HCEC 1CT (cell line): ENCODE measurements at regions not wholly inside any gene's neighbourhood (a gene's known extent, or its start where the extent isn't known, plus 50 kb on each side); places are given as distances from the start of the nearest gene placed in this dataset.

Experiments
- DNase-seq: peaks from one replicate; pipeline ENCODE4 v3.0.0-alpha.2; 2017

GRCh38 chrX:22666441-22666840, 333.3 kb upstream of the DDX53 start:
- DNase-seq = peak; percentile 12

DNA sequence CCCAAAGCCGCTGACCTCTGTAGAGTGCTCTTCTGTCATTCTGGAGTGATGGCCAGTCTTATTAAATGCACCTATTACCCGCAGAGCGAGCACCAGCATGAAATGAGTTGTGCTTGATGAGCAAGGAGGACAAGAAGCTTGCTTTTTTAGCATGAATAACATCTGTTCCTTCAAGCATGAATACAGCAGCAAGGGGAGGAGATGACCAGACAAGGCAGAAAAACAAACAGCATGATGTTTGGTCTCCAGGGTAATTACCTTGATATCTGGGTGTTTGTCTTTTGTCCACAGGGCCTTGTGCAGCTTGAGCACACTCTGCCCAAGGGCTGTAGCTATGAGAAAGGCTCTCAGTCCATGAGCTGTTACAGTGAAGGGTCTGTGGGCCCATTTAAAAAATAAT, 324.8 kb upstream of the DDX53 start:
- DNase-seq = no peak

DNA sequence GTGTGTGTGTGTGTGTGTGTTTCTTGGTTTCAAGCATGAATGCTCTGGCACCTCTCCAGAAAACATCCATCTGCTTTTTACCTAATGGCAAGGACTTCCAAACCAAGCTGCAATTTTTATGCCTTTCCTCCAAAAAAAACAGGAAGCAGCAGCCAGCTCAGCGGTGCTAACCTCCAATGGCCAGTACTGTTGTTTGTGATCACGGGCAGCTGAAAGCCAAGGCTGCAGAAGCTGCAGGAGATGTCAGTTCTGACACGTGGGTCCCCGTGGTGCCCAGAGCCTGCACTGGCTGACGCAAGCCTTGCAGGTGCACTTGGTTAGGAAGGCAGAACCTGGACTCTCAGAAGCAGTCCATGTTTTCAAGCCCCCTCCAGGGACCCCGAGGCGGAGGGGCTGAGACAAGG, 313.6 kb upstream of the DDX53 start:
- no peak for DNase-seq

GRCh38 chrX:22689290-22689689, 310.5 kb upstream of the DDX53 start:
- peak; percentile 38 for DNase-seq

GRCh38 chrX:22690116-22690515, 309.6 kb upstream of the DDX53 start:
- DNase-seq = peak; percentile 49

DNA sequence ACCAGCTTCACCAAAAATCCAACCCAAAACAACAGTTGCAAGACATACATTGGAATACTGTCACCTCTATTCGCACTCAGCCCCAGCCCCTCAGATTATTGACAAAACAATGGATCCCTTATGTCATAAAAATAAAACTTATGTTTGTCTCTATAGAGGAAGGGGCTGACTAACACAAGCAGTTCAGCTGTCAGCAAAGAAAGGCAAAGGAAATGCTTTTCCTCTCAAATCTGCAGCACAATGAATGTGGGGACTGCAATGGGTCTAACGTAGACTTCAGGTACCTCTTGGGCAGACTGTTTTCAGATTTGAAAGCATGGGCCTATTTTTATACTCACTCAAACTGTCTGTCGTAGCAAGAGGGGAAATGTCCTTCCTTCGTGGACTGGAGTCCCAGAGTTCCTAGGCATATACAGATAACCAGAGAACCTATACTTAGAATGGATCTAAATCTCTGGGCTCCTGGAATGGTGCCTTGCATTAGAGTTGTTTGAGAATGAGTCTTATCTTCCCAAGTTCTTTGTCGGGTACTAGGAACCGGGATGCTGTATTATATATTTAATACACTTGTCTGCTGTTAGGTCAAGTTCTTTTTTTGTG, 307.7 kb upstream of the DDX53 start:
- DNase-seq = no peak

GRCh38 chrX:22698151-22698550, 301.6 kb upstream of the DDX53 start:
- no peak for DNase-seq

GRCh38 chrX:22699581-22700091, 300.1 kb upstream of the DDX53 start:
- DNase-seq = peak; percentile 78

GRCh38 chrX:22712942-22713341, 286.8 kb upstream of the DDX53 start:
- no peak for DNase-seq

GRCh38 chrX:22730542-22730941, 269.2 kb upstream of the DDX53 start:
- DNase-seq = no peak

- DNase-seq = no peak
Observed at GRCh38 chrX:22737541-22737940, 262.2 kb upstream of the DDX53 start.

DNA sequence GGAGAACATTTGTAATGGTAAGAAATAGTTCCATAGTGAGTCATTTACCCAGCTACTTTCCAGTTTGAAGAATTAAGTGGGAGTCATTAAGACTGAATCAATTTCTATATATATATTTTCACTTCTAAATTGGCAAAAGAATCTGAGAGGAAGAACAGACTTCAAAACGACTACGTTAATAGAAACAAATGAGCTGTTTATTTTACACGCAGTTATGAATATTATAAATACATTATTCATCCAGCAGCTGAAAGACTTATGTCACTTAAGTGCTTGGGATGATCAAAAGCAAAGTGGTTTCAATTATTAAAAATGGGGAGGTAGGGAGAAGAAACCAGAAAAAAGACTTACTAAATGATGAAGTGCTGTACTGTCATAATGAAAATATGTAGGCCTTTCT, 260.5 kb upstream of the DDX53 start:
- peak; percentile 30 for DNase-seq

- DNase-seq = no peak
Observed at GRCh38 chrX:22740836-22741235, 258.9 kb upstream of the DDX53 start.

DNA sequence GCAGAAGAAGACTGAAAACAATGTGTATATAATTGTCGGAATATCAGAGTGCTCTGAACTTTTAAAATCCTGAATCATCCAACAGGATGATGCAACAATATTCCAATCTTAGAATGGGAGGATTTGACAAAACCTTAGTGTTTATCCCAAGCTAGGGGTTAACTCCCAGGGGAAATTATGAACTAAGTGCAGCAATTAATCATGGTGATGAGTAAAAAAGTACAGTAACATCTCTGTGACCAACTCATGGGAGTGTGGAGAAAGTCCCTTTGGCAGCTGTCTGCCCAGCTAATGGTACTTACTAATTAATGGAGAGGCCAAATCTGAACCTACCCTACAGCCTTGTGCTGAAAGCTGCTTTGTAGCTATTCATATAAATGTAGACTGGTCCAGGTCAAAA, 257.6 kb upstream of the DDX53 start:
- DNase-seq = peak; percentile 75

GRCh38 chrX:22746081-22746480, 253.7 kb upstream of the DDX53 start:
- no peak for DNase-seq

- peak; percentile 36 for DNase-seq
Observed at GRCh38 chrX:22748093-22748999, 251.4 kb upstream of the DDX53 start.

- DNase-seq = no peak
Observed at GRCh38 chrX:22758807-22759481, 240.8 kb upstream of the DDX53 start.

- no peak for DNase-seq
Observed at GRCh38 chrX:22760513-22761057, 239.2 kb upstream of the DDX53 start.

DNA sequence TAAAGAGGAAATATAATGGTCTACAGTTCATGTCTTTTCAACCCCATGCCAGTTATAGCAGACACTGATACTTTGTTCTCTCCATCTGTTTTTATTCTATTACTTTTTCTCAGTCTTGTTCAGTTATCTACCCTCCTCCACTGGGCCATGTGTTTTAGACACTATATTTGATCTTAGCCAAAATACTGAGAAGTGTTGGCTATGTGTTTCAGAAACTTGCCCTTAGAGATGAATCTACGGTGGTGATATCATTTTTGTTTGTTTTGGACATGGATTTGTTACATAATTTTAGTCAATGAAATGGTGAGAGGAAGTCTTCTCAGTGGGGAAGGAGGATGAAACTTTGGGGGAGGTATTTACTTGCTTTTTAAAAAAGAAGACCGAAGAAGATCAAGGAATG, 211.5 kb upstream of the DDX53 start:
- DNase-seq = no peak

DNA sequence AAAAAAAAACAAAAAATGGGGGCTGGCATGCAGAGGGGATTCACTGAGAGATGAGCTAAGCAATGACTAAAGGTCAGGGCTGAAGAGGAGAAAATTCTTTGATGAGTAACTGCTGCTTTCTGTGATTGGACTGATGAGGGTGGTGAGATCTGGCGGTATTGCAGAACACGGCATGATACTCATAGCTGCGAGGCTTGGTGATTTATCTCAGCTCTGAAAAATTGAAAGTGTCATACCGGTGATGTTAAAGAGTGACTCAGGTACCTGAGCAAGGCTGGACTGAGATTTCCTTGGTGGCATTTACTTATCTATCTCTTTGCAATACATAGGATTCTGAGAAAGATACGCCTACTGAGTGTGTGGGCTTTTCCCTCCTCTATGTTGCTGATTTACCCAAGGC, 204.1 kb upstream of the DDX53 start:
- DNase-seq = no peak

- DNase-seq = peak; percentile 86
Observed at GRCh38 chrX:22800360-22800759, 199.4 kb upstream of the DDX53 start.

DNA sequence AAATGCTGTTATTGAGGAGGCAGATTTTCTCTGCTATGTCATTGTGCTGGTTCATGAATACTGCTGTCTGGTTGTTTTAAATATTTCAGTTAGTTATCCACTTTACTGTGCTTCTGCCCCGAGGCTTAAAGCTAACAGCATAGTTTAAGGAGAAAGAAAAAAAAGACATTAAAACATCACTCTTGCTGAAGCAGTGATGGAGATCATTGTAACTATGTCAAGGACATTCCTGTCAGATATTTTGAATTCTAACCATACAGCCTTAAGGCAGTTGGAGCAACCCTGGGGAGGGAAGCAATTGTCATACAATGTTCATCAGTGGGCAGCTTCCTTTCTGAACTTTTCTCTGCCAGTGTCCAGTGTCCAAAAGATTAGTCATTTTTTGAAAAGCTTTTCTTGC, 199.0 kb upstream of the DDX53 start:
- peak; percentile 3 for DNase-seq

DNA sequence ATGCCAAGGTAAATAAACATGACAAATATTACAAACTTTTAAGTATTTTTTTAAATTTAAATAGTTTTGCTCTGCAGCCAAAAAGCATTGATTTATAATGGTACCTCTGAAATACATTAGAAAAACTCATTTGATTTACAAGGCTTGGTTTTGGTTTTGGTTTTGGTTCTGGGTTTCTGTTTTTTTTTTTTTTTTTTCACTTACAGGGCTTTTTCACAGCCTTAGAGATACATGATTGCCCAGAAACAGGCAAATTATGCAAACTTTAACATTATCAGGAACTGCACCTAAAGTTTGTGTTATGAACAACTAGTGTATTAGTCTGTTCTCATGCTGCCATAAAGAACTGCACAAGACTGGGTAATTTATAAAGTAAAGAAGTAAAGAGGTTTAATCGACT, 196.4 kb upstream of the DDX53 start:
- DNase-seq = no peak
